GM12865 (cell line): ENCODE measurements at regions not wholly inside any gene's neighbourhood (a gene's known extent, or its start where the extent isn't known, plus 50 kb on each side); places are given as distances from the start of the nearest gene placed in this dataset.

ENCODE experiments used
- DNase-seq: peaks from one replicate; pipeline ENCODE4 v3.0.0; 2010; ENCODE audit warnings: low read depth
- H3K4me3 ChIP-seq: 2 replicates; pipeline ENCODE4 v1.5.1; 2011; ENCODE audit warnings: mild to moderate bottlenecking, low read depth, low read length, control low read depth
- TF ChIP-seq, protein P1 (sequence below): IDR thresholded peaks from 2 replicates; pipeline ENCODE4 v1.5.1; 2011; ENCODE audit warnings: low read length, control low read depth, low read depth, inconsistent platforms; ENCODE audit not compliant: insufficient read depth; ENCODE audit errors: missing control alignments

DNA sequence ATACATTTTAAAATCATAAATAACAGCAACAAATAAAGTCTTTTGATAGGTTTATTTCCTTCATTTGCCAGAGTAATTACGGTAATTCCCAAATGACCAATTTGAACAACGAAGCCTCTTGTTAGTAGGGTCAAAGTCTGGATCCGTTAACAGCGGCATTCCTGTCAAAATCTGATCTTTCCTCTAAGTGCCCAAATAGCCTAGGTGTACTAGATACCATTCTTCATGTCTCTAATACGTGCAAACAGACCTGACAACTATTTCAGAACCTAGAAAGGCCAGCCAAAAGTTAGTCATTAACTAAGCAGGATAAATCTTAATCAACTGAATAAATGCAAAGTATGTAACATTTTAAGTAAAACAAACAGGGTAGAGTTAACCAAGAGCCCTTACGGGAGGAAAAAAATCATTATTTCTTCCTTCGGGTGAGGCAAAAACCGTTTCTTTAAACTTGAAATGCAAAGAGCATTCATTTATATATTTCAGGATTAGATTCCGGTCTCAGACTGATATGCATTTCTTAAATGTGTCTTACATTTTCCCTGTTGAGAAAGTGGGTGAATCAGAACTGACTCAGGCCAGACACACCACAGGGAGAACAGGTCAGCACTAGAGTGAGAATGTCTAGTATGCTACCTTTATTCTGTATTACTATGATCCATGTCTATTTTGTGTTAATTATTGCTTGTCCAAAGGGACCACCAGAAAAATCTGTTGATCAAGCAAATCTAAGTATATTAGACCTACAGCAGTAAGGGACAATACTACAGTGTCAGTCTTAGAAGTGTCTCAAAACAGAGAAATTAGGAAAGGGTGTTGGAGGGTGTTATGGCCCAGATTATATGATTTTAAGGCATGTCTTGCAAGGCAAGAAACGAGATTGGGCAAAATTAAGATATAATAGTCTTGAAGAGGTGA lies 141.5 kb upstream of the NDUFV2 start:
- no peak overlapping the region for H3K4me3 ChIP-seq
- TF ChIP-seq, protein P1, sequence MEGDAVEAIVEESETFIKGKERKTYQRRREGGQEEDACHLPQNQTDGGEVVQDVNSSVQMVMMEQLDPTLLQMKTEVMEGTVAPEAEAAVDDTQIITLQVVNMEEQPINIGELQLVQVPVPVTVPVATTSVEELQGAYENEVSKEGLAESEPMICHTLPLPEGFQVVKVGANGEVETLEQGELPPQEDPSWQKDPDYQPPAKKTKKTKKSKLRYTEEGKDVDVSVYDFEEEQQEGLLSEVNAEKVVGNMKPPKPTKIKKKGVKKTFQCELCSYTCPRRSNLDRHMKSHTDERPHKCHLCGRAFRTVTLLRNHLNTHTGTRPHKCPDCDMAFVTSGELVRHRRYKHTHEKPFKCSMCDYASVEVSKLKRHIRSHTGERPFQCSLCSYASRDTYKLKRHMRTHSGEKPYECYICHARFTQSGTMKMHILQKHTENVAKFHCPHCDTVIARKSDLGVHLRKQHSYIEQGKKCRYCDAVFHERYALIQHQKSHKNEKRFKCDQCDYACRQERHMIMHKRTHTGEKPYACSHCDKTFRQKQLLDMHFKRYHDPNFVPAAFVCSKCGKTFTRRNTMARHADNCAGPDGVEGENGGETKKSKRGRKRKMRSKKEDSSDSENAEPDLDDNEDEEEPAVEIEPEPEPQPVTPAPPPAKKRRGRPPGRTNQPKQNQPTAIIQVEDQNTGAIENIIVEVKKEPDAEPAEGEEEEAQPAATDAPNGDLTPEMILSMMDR: no peak
- DNase-seq: no peak

DNA sequence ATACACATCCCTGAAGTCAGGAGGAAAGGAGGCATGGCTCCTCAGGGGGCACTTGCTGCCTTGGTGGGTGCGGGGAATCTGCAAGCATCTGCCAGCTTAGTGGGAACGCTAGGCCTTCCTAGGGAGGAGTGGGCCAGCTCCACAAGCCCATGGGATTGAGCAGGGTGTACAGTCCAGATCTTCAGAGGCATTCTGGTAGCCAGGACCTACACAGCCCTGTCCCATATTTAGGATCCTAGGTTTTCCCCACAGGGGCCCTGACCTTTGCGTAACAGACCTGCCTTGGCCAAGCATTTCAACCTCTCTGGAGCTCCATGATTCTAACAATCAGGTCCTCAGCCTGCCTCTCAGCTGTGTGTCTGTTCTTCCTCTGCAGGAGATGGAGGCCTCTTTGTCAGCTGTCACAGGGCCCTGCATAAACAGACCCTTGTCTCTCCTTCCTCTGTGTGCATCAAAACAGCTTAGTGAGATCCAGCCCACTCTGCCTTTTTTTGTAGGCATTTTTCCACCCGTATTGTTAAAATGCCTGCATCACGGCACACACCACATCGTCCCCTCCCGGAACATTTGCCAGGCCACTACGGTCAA lies 140.2 kb upstream of the NDUFV2 start:
- DNase-seq: no peak
- TF ChIP-seq, protein P1: no peak
- H3K4me3 ChIP-seq: no peak overlapping the region

DNA sequence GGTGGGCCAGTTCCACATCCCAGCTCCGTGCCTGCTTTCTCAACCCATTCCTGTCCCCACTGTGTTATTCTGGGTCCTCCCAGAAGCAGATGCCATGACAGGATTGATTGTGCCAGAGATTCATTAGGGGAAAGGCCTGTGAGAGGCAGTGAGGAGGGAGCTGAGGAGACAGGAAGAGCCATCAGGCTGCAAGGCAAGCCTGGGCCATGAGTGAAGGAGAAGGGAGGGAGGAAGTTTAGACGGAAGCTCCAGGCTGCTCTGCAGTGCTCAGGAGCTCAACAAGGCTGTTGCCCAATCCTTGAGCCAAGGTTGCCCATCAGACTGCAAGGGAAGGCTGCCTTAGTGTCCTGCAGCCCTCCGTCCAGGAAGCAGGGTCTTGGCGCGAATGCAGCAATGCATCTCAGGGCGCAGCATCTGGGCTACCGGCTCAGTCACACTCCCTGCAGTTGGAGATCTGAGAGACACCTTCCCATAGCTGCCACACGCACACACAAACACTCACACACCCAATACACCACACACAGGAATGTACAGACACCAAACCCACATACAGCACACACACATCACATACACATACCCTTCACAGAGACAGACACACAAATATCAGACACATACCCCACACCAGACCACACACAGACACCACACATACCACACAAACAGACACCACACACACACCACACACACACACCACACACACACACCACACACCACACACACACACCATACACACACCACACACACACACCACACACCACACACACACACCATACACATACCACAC lies 139.5 kb upstream of the NDUFV2 start:
- no peak overlapping the region for H3K4me3 ChIP-seq
- TF ChIP-seq, protein P1: no peak
- no peak for DNase-seq

DNA sequence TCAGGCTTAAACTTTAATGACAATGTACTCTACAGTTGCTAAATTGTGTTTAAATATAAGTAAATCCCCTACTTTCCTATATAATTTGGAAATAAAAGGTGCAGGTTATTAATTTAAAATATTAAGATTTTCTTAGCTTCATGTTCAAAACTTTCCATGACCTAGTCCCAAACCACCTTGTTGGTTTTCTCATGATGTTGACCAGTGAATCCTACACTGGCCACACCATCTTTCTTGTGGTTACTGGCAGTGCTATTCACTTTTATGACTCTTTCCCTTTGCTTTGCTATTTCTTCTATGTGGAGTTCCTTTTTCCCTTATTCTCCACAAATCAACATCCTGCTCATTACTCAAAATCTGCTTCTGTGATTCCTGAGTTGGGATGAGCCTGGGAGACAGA lies 138.6 kb upstream of the NDUFV2 start:
- TF ChIP-seq, protein P1: no peak
- no peak for DNase-seq
- no peak overlapping the region for H3K4me3 ChIP-seq

DNA sequence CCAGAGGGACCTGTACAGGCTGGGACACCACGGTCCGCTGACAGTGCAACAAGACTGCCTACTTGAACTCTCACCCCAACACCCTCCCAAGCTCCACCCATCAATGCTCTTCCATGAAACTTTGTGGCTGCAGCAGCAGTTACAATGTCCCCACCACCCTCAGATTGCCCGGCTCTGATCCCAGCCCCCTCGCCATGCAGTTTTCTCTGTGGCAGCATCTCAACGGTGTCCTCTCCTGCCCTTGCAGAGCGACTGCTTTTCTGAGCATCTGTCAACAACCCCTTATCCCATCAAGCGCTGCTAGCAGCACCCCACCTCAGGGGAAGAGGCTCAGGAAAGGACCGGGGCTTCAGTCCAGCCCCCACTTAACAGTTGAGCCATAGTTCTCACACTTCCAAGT lies 137.1 kb upstream of the NDUFV2 start:
- H3K4me3 ChIP-seq: no peak overlapping the region
- no peak for DNase-seq
- TF ChIP-seq, protein P1: no peak

DNA sequence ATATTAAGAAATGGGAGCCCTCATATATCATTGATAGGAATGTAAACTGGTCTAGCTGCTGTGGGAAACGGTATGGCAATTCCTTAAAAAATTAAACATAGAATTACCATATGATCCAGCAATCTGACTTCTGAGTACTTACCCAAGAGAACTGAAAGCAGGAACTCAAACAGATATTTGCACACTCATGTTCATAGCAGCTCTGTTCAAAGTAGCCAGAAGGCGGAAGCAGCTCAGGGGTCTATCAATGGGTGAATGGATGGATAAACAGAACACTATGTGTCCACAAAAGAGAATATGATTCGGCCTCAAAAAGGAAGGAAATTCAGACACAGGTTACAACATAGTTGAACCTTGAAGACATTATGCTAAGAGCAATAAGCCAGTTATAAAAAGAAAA lies 135.7 kb upstream of the NDUFV2 start:
- no peak for DNase-seq
- H3K4me3 ChIP-seq: no peak overlapping the region
- TF ChIP-seq, protein P1: no peak
